ENCODE measurements at regions not wholly inside any gene's neighbourhood (a gene's known extent, or its start where the extent isn't known, plus 50 kb on each side); places are given as distances from the start of the nearest gene placed in this dataset.

DNA sequence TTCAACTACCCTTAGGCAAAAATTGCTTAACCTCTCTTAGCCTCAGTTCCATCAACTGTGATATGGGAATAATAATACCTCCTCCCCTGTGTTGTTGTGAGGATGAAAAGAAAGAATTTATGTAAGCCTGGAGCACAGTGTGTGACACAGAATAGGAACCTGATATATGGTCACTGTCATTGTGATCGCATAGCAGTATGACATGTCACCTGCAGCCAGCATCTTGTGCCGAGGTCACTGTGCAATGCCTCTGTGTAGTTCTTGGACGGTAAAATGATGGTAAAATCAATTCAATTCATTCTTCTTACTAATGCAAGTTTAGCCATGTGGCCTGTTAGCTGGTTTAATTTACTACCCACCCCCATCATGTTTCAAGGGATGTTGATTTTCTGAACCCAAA lies 54.6 kb upstream of the GPR158 start:
- no peak overlapping the region for H3K9ac ChIP-seq (ENCODE audit: low read length)
- no peak overlapping the region for H3K4me3 ChIP-seq (ENCODE audit: low read length)
- H3K36me3 ChIP-seq (ENCODE audit: control insufficient read depth, insufficient read depth, low read length, severe bottlenecking) = no peaks in the 10 kb centered on the region
- H3K4me1 ChIP-seq (ENCODE audit: control insufficient read depth, insufficient read depth, low read length) = no peaks in the 10 kb centered on the region
- no peak for DNase-seq (ENCODE audit: low read depth)
- H3K9me3 ChIP-seq (ENCODE audit: control insufficient read depth, low read length) = peaks cover 8% of the 10 kb centered on the region
- H3K27me3 ChIP-seq (replicated peaks; ENCODE audit: control insufficient read depth, insufficient read depth, low read length) = peaks cover 18% of the 10 kb centered on the region

Measured in adipocyte (in vitro differentiated cells).